Astrocyte (in vitro differentiated cells and primary cell): ENCODE measurements at regions not wholly inside any gene's neighbourhood (a gene's known extent, or its start where the extent isn't known, plus 50 kb on each side); places are given as distances from the start of the nearest gene placed in this dataset.

Experiments used
- DNase-seq: peaks from one replicate; pipeline ENCODE4 v3.0.0-alpha.2; 2010; ENCODE audit warnings: low read depth
- FAIRE-seq: peaks from 2 replicates; lab custom pipeline; 2011; peaks lifted over from hg19 to GRCh38; lab: Jason Lieb, UNC
- H2AFZ ChIP-seq: 2 replicates; pipeline ENCODE4 v1.6.0; 2012; ENCODE audit warnings: low read depth, low read length, inconsistent platforms
- H3K27ac ChIP-seq: 2 replicates; pipeline ENCODE4 v1.5.1; 2011; ENCODE audit warnings: low read depth, low read length, inconsistent platforms
- H3K27me3 ChIP-seq: 2 replicates; pipeline ENCODE4 v1.6.0; 2011; ENCODE audit warnings: low read length, inconsistent platforms; ENCODE audit not compliant: insufficient read depth
- H3K36me3 ChIP-seq: 2 replicates; pipeline ENCODE4 v1.5.1; 2011; ENCODE audit warnings: low read length, inconsistent platforms; ENCODE audit not compliant: insufficient read depth
- H3K4me1 ChIP-seq: 2 replicates; pipeline ENCODE4 v1.5.1; 2011; ENCODE audit warnings: low read length, inconsistent platforms; ENCODE audit not compliant: insufficient read depth
- H3K4me2 ChIP-seq: 2 replicates; pipeline ENCODE4 v1.6.0; 2012; ENCODE audit warnings: low read length, inconsistent platforms
- H3K4me3 ChIP-seq: 2 replicates; pipeline ENCODE4 v1.5.1; 2011; ENCODE audit warnings: low read depth, mild to moderate bottlenecking, low read length, inconsistent platforms; ENCODE audit not compliant: insufficient read depth
- H3K79me2 ChIP-seq: 2 replicates; pipeline ENCODE4 v1.6.0; 2012; ENCODE audit warnings: mild to moderate bottlenecking, low read length, inconsistent platforms; ENCODE audit not compliant: insufficient read depth
- H3K9ac ChIP-seq: 2 replicates; pipeline ENCODE4 v1.6.0; 2012; ENCODE audit warnings: mild to moderate bottlenecking, low read length, inconsistent platforms
- H3K9me3 ChIP-seq: 2 replicates; pipeline ENCODE4 v1.5.1; 2012; ENCODE audit warnings: low read depth, mild to moderate bottlenecking, low read length, inconsistent platforms; ENCODE audit not compliant: insufficient read depth
- H4K20me1 ChIP-seq: 2 replicates; pipeline ENCODE4 v1.6.0; 2012; ENCODE audit warnings: low read length, inconsistent platforms; ENCODE audit not compliant: insufficient read depth
- H3K27ac Mint-ChIP-seq: one replicate; pipeline ENCODE4 v1.8.0; 2021; ENCODE audit warnings: mild to moderate bottlenecking, mixed read lengths; ENCODE audit not compliant: unreplicated experiment
- H3K27me3 Mint-ChIP-seq: one replicate; pipeline ENCODE4 v1.8.0; 2021; ENCODE audit warnings: low read depth, mixed read lengths; ENCODE audit not compliant: unreplicated experiment
- H3K36me3 Mint-ChIP-seq: one replicate; pipeline ENCODE4 v1.8.0; 2021; ENCODE audit warnings: low read depth, mixed read lengths; ENCODE audit not compliant: unreplicated experiment
- H3K4me1 Mint-ChIP-seq: one replicate; pipeline ENCODE4 v1.8.0; 2021; ENCODE audit warnings: low read depth, mixed read lengths; ENCODE audit not compliant: unreplicated experiment
- H3K4me3 Mint-ChIP-seq: one replicate; pipeline ENCODE4 v1.8.0; 2021; ENCODE audit warnings: mild to moderate bottlenecking, moderate library complexity, mixed read lengths; ENCODE audit not compliant: unreplicated experiment
- H3K9me3 Mint-ChIP-seq: one replicate; pipeline ENCODE4 v1.8.0; 2021; ENCODE audit warnings: mild to moderate bottlenecking, mixed read lengths; ENCODE audit not compliant: unreplicated experiment
- CTCF ChIP-seq: IDR thresholded peaks from 2 replicates; pipeline ENCODE4 v1.5.1; 2011; ENCODE audit warnings: low read depth, mild to moderate bottlenecking, inconsistent platforms, low read length, moderate library complexity; ENCODE audit not compliant: insufficient read depth
- EZH2 ChIP-seq: IDR thresholded peaks from 2 replicates; pipeline ENCODE4 v1.6.1; 2012; ENCODE audit warnings: mild to moderate bottlenecking, low read length, inconsistent platforms; ENCODE audit not compliant: insufficient read depth

GRCh38 chr17:33475594-33475993 is 182.5 kb upstream of the ASIC2 start:
- no peaks in the 10 kb centered on the region for H3K9me3 ChIP-seq
- TF ChIP-seq CTCF (no peak), EZH2 (no peak)
- Mint-ChIP-seq H3K4me3 (no peak overlapping the region), H3K4me1 (peaks cover 4% of the 10 kb centered on the region), H3K9me3 (no peaks in the 10 kb centered on the region), H3K36me3 (no peaks in the 10 kb centered on the region), H3K27me3 (peaks cover 18% of the 10 kb centered on the region), H3K27ac (no peak overlapping the region)
- H4K20me1 ChIP-seq, result no peaks in the 10 kb centered on the region
- H2AFZ ChIP-seq, result no peak overlapping the region
- H3K27me3 ChIP-seq, result no peaks in the 10 kb centered on the region
- no peak overlapping the region for H3K4me3 ChIP-seq
- H3K4me2 ChIP-seq, result no peak overlapping the region
- no peak overlapping the region for H3K9ac ChIP-seq
- H3K36me3 ChIP-seq, result no peaks in the 10 kb centered on the region
- DNase-seq, result no peak
- no peaks in the 10 kb centered on the region for H3K4me1 ChIP-seq
- FAIRE-seq, result no peak
- H3K27ac ChIP-seq, result no peak overlapping the region
- H3K79me2 ChIP-seq, result no peaks in the 10 kb centered on the region

- H3K4me3 ChIP-seq, result no peak overlapping the region
- Mint-ChIP-seq H3K9me3 (no peaks in the 10 kb centered on the region), H3K27me3 (peaks cover 16% of the 10 kb centered on the region), H3K27ac (no peak overlapping the region), H3K36me3 (no peaks in the 10 kb centered on the region), H3K4me1 (no peaks in the 10 kb centered on the region), H3K4me3 (no peak overlapping the region)
- H3K36me3 ChIP-seq, result no peaks in the 10 kb centered on the region
- no peaks in the 10 kb centered on the region for H3K27me3 ChIP-seq
- H4K20me1 ChIP-seq, result no peaks in the 10 kb centered on the region
- FAIRE-seq (no peak), DNase-seq (no peak)
- no peak overlapping the region for H2AFZ ChIP-seq
- TF ChIP-seq CTCF (no peak), EZH2 (no peak)
- H3K4me2 ChIP-seq, result no peak overlapping the region
- H3K9ac ChIP-seq, result no peak overlapping the region
- H3K79me2 ChIP-seq, result no peaks in the 10 kb centered on the region
- H3K9me3 ChIP-seq, result peaks cover 4% of the 10 kb centered on the region
- H3K4me1 ChIP-seq, result no peaks in the 10 kb centered on the region
- H3K27ac ChIP-seq, result no peak overlapping the region
These were observed 188.6 kb upstream of the ASIC2 start for GRCh38 chr17:33481652-33482051.

GRCh38 chr17:33482636-33483035 is 189.5 kb upstream of the ASIC2 start:
- no peak overlapping the region for H3K4me2 ChIP-seq
- H3K4me1 ChIP-seq, result no peaks in the 10 kb centered on the region
- Mint-ChIP-seq H3K9me3 (no peaks in the 10 kb centered on the region), H3K36me3 (no peaks in the 10 kb centered on the region), H3K27ac (no peak overlapping the region), H3K4me1 (no peaks in the 10 kb centered on the region), H3K27me3 (peaks cover 17% of the 10 kb centered on the region), H3K4me3 (no peak overlapping the region)
- no peak overlapping the region for H3K27ac ChIP-seq
- peaks cover 4% of the 10 kb centered on the region for H3K9me3 ChIP-seq
- no peaks in the 10 kb centered on the region for H3K36me3 ChIP-seq
- TF ChIP-seq CTCF (no peak), EZH2 (no peak)
- H3K9ac ChIP-seq, result no peak overlapping the region
- no peak for FAIRE-seq
- no peaks in the 10 kb centered on the region for H4K20me1 ChIP-seq
- H3K79me2 ChIP-seq, result no peaks in the 10 kb centered on the region
- no peak overlapping the region for H3K4me3 ChIP-seq
- no peak overlapping the region for H2AFZ ChIP-seq
- no peak for DNase-seq
- no peaks in the 10 kb centered on the region for H3K27me3 ChIP-seq
